PC-3 (cell line): ENCODE measurements at regions not wholly inside any gene's neighbourhood (a gene's known extent, or its start where the extent isn't known, plus 50 kb on each side); places are given as distances from the start of the nearest gene placed in this dataset.

Experiments used
- CTCF ChIP-seq: fragments of 300-600 bp; sonication (generic); conservative IDR thresholded peaks from 2 replicates; pipeline ENCODE4 v1.5.1; 2017; ENCODE audit warnings: antibody characterized with exemption, low read depth, mild to moderate bottlenecking, low read length
- EZH2 ChIP-seq: fragments of 300-600 bp; sonication (generic); IDR thresholded peaks from one replicate; pipeline ENCODE4 v1.6.1; 2017; ENCODE audit warnings: antibody characterized with exemption, mild to moderate bottlenecking, low read length; ENCODE audit not compliant: unreplicated experiment
- EZH2phosphoT487 ChIP-seq: fragments of 300-600 bp; sonication (generic); IDR thresholded peaks from 2 replicates; pipeline ENCODE4 v1.6.1; 2018; ENCODE audit warnings: mild to moderate bottlenecking, antibody characterized with exemption, low read length, borderline replicate concordance

GRCh38 chr20:43857932-43858331, 56.7 kb upstream of the TOX2 start:
- TF ChIP-seq CTCF (no peak), EZH2 (no peak), EZH2phosphoT487 (no peak)
